ENCODE measurements at regions not wholly inside any gene's neighbourhood (a gene's known extent, or its start where the extent isn't known, plus 50 kb on each side); places are given as distances from the start of the nearest gene placed in this dataset.

GRCh38 chr3:55242921-55243320, 244.2 kb downstream of the WNT5A start:
- H3K4me3 ChIP-seq (replicated peaks; ENCODE audit: low read depth, low read length), result no peak overlapping the region
- DNase-seq (ENCODE audit: low read depth), result no peak
- TF ChIP-seq CTCF (IDR thresholded peaks at IDR 0.05; ENCODE audit: low read length, missing control alignments), result no peak

- no peak for DNase-seq (ENCODE audit: low read depth)
- H3K4me3 ChIP-seq (replicated peaks; ENCODE audit: low read depth, low read length), result no peak overlapping the region
- no peak for TF ChIP-seq CTCF (IDR thresholded peaks at IDR 0.05; ENCODE audit: low read length, missing control alignments)
These were observed 246.0 kb downstream of the WNT5A start for GRCh38 chr3:55241098-55241497.

GRCh38 chr3:55235416-55235815, 251.7 kb downstream of the WNT5A start:
- DNase-seq (ENCODE audit: low read depth), result no peak
- H3K4me3 ChIP-seq (replicated peaks; ENCODE audit: low read depth, low read length), result no peak overlapping the region
- no peak for TF ChIP-seq CTCF (IDR thresholded peaks at IDR 0.05; ENCODE audit: low read length, missing control alignments)

GRCh38 chr3:55226696-55227095, 260.4 kb downstream of the WNT5A start:
- no peak for TF ChIP-seq CTCF (IDR thresholded peaks at IDR 0.05; ENCODE audit: low read length, missing control alignments)
- DNase-seq (ENCODE audit: low read depth), result no peak
- H3K4me3 ChIP-seq (replicated peaks; ENCODE audit: low read depth, low read length), result no peak overlapping the region

- DNase-seq (ENCODE audit: low read depth), result no peak
- H3K4me3 ChIP-seq (replicated peaks; ENCODE audit: low read depth, low read length), result no peak overlapping the region
- no peak for TF ChIP-seq CTCF (IDR thresholded peaks at IDR 0.05; ENCODE audit: low read length, missing control alignments)
These were observed 268.5 kb downstream of the WNT5A start for GRCh38 chr3:55218577-55218976.

- DNase-seq (ENCODE audit: low read depth), result no peak
These were observed 279.4 kb downstream of the WNT5A start for GRCh38 chr3:55207744-55208143.

More at GRCh38 chr3:55207744-55208143, 279.4 kb downstream of the WNT5A start:
- TF ChIP-seq CTCF (IDR thresholded peaks at IDR 0.05; ENCODE audit: low read length, missing control alignments), result no peak
- no peak overlapping the region for H3K4me3 ChIP-seq (replicated peaks; ENCODE audit: low read depth, low read length)
